ENCODE measurements at regions not wholly inside any gene's neighbourhood (a gene's known extent, or its start where the extent isn't known, plus 50 kb on each side); places are given as distances from the start of the nearest gene placed in this dataset.

DNA sequence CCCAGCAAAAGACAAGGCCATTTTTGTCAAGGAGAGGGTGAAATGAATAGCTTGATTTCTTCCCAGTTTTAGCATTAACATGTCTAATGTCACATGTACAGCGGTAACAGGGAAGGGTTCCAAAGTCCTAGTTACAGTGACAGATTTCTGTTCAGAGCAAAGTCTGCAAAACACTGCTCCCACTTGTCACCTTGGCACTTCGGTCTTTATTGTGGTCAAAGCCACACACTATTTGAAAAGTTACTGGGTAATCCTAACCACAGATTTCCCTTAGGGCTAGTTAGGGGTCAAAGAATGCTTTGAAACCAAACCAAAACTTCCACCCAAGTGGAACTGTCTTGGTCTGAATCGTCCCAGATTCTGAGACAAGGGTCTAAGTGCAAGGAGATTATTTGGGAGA, 455.6 kb downstream of the HS3ST3B1 start:
- Histone ChIP-seq H3K27me3 (replicated peaks; ENCODE audit: control insufficient read depth, insufficient read depth, low read length) (no peaks in the 10 kb centered on the region), H3K9me3 (no peaks in the 10 kb centered on the region), H3K4me3 (ENCODE audit: low read depth, low read length) (no peak overlapping the region), H3K36me3 (ENCODE audit: control insufficient read depth, insufficient read depth, low read length) (no peaks in the 10 kb centered on the region), H3K4me1 (no peaks in the 10 kb centered on the region)
- TF ChIP-seq, protein P1, sequence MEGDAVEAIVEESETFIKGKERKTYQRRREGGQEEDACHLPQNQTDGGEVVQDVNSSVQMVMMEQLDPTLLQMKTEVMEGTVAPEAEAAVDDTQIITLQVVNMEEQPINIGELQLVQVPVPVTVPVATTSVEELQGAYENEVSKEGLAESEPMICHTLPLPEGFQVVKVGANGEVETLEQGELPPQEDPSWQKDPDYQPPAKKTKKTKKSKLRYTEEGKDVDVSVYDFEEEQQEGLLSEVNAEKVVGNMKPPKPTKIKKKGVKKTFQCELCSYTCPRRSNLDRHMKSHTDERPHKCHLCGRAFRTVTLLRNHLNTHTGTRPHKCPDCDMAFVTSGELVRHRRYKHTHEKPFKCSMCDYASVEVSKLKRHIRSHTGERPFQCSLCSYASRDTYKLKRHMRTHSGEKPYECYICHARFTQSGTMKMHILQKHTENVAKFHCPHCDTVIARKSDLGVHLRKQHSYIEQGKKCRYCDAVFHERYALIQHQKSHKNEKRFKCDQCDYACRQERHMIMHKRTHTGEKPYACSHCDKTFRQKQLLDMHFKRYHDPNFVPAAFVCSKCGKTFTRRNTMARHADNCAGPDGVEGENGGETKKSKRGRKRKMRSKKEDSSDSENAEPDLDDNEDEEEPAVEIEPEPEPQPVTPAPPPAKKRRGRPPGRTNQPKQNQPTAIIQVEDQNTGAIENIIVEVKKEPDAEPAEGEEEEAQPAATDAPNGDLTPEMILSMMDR (IDR thresholded peaks at IDR 0.05; ENCODE audit: insufficient read depth in 1 of 2, low read depth in 1 of 2, low read length in 1 of 2, severe bottlenecking in 1 of 2, unreplicated experiment in 1 of 2) = no peak
- H3K27ac Mint-ChIP-seq (ENCODE audit: unreplicated experiment) = no peak overlapping the region
- no peaks in the 10 kb centered on the region for H3K27me3 Mint-ChIP-seq (ENCODE audit: insufficient read depth, unreplicated experiment)
- BruUV-seq (replicated peaks) = no TSS peak
- ChIA-PET CTCF (no interaction called here), POLR2A (no interaction called here)
- H3K4me1 Mint-ChIP-seq (ENCODE audit: low read depth, unreplicated experiment) = no peaks in the 10 kb centered on the region
- no peaks in the 10 kb centered on the region for H3K36me3 Mint-ChIP-seq (ENCODE audit: insufficient read depth, unreplicated experiment)
- intact Hi-C loops (cut with micrococcal nuclease; ENCODE audit: unreplicated experiment) = no loop called here
- no peaks in the 10 kb centered on the region for H3K9me3 Mint-ChIP-seq (ENCODE audit: unreplicated experiment)
- DNase-seq = no peak
- H3K4me3 Mint-ChIP-seq (ENCODE audit: unreplicated experiment) = no peak overlapping the region

DNA sequence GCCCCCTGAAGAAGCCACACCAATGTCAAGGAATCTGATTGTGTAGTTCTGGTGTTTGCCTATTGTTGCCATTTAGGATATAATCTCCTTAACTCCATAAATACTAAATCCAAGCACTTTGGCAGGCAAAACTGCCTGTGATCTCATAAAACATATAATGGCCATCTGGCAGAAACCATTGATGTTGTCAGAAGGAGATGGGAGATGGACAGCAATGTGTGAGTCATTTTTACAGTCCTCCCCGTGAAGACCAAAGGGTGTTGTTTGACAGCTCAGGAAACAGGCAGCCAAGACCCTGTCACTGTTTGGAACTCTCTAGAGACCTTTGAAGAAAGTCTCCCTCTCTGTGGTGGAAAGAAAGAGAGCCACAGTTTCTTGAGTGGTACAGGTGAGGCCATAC, 454.1 kb downstream of the HS3ST3B1 start:
- TF ChIP-seq, protein P1 (IDR thresholded peaks at IDR 0.05; ENCODE audit: insufficient read depth in 1 of 2, low read depth in 1 of 2, low read length in 1 of 2, severe bottlenecking in 1 of 2, unreplicated experiment in 1 of 2) = no peak
- no TSS peak for BruUV-seq (replicated peaks)
- no peak for DNase-seq
- Mint-ChIP-seq H3K4me3 (ENCODE audit: unreplicated experiment) (no peak overlapping the region), H3K27me3 (ENCODE audit: insufficient read depth, unreplicated experiment) (no peaks in the 10 kb centered on the region), H3K4me1 (ENCODE audit: low read depth, unreplicated experiment) (no peaks in the 10 kb centered on the region), H3K36me3 (ENCODE audit: insufficient read depth, unreplicated experiment) (no peaks in the 10 kb centered on the region), H3K27ac (ENCODE audit: unreplicated experiment) (no peak overlapping the region), H3K9me3 (ENCODE audit: unreplicated experiment) (no peaks in the 10 kb centered on the region)
- ChIA-PET CTCF (no interaction called here), POLR2A (no interaction called here)
- Histone ChIP-seq H3K9me3 (no peaks in the 10 kb centered on the region), H3K4me3 (ENCODE audit: low read depth, low read length) (no peak overlapping the region), H3K4me1 (no peaks in the 10 kb centered on the region), H3K27me3 (replicated peaks; ENCODE audit: control insufficient read depth, insufficient read depth, low read length) (no peaks in the 10 kb centered on the region), H3K36me3 (ENCODE audit: control insufficient read depth, insufficient read depth, low read length) (no peaks in the 10 kb centered on the region)
- intact Hi-C loops (cut with micrococcal nuclease; ENCODE audit: unreplicated experiment) = no loop called here

DNA sequence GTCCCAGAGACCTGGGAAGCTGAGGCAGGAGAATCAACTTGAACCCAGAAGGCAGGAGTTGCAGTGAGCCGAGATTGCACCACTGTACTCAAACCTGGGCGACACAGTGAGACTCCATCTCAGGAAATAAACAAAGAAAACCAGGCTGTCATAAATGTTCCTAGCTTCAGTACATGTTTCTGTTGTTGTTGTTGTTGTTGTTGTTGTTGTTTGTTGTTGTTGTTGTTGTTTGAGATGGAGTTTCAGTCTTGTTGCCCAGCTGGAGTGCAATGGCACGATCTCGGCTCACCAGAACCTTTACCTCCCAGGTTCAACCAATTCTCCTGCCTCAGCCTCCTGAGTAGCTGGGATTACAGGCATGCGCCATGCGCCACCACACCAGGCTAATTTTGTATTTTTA, 452.5 kb downstream of the HS3ST3B1 start:
- CTCF ChIA-PET = no interaction called here
- H3K36me3 ChIP-seq (ENCODE audit: control insufficient read depth, insufficient read depth, low read length) = no peaks in the 10 kb centered on the region
- TF ChIP-seq, protein P1 (IDR thresholded peaks at IDR 0.05; ENCODE audit: insufficient read depth in 1 of 2, low read depth in 1 of 2, low read length in 1 of 2, severe bottlenecking in 1 of 2, unreplicated experiment in 1 of 2) = no peak

More for the DNA sequence above, 452.5 kb downstream of the HS3ST3B1 start:
- no peaks in the 10 kb centered on the region for H3K4me1 Mint-ChIP-seq (ENCODE audit: low read depth, unreplicated experiment)
- no peak overlapping the region for H3K4me3 Mint-ChIP-seq (ENCODE audit: unreplicated experiment)
- no peaks in the 10 kb centered on the region for H3K4me1 ChIP-seq
- H3K9me3 Mint-ChIP-seq (ENCODE audit: unreplicated experiment) = no peaks in the 10 kb centered on the region
- no peak overlapping the region for H3K27ac Mint-ChIP-seq (ENCODE audit: unreplicated experiment)
- no peak for DNase-seq
- H3K36me3 Mint-ChIP-seq (ENCODE audit: insufficient read depth, unreplicated experiment) = no peaks in the 10 kb centered on the region
- POLR2A ChIA-PET = no interaction called here
- BruUV-seq (replicated peaks) = no TSS peak
- intact Hi-C loops (cut with micrococcal nuclease; ENCODE audit: unreplicated experiment) = no loop called here
- H3K27me3 Mint-ChIP-seq (ENCODE audit: insufficient read depth, unreplicated experiment) = no peaks in the 10 kb centered on the region
- no peaks in the 10 kb centered on the region for H3K27me3 ChIP-seq (replicated peaks; ENCODE audit: control insufficient read depth, insufficient read depth, low read length)
- H3K4me3 ChIP-seq (ENCODE audit: low read depth, low read length) = no peak overlapping the region
- H3K9me3 ChIP-seq = no peaks in the 10 kb centered on the region

Measured in Caco-2 (cell line).